ENCODE measurements at regions not wholly inside any gene's neighbourhood (a gene's known extent, or its start where the extent isn't known, plus 50 kb on each side); places are given as distances from the start of the nearest gene placed in this dataset.

GRCh38 chr10:128325788-128326187 is 199.6 kb upstream of the MKI67 start:
- no peak overlapping the region for H3K4me3 ChIP-seq (ENCODE audit: low read depth, low read length)
- H3K27ac ChIP-seq: no peak overlapping the region
- H3K27me3 ChIP-seq (ENCODE audit: control insufficient read depth, insufficient read depth, low read length): no peaks in the 10 kb centered on the region
- no peaks in the 10 kb centered on the region for H3K9me3 ChIP-seq (ENCODE audit: control insufficient read depth, low read length)
- no peak overlapping the region for H3K9ac ChIP-seq
- no peak overlapping the region for H3K4me2 ChIP-seq (ENCODE audit: low read length)
- no peak overlapping the region for H2AFZ ChIP-seq
- no peaks in the 10 kb centered on the region for H3K36me3 ChIP-seq (ENCODE audit: control insufficient read depth, insufficient read depth, low read length)
- no peaks in the 10 kb centered on the region for H3K4me1 ChIP-seq
- no peaks in the 10 kb centered on the region for H3K79me2 ChIP-seq
- TF ChIP-seq CTCF (IDR thresholded peaks at IDR 0.05): no peak

GRCh38 chr10:128326251-128326650 is 200.0 kb upstream of the MKI67 start:
- H3K4me3 ChIP-seq (ENCODE audit: low read depth, low read length): no peak overlapping the region
- H3K27me3 ChIP-seq (ENCODE audit: control insufficient read depth, insufficient read depth, low read length): no peaks in the 10 kb centered on the region
- H3K9me3 ChIP-seq (ENCODE audit: control insufficient read depth, low read length): no peaks in the 10 kb centered on the region
- H3K4me2 ChIP-seq (ENCODE audit: low read length): no peak overlapping the region
- H2AFZ ChIP-seq: no peak overlapping the region
- no peaks in the 10 kb centered on the region for H3K36me3 ChIP-seq (ENCODE audit: control insufficient read depth, insufficient read depth, low read length)
- TF ChIP-seq CTCF (IDR thresholded peaks at IDR 0.05): no peak
- H3K9ac ChIP-seq: no peak overlapping the region
- H3K79me2 ChIP-seq: no peaks in the 10 kb centered on the region
- H3K4me1 ChIP-seq: no peaks in the 10 kb centered on the region
- H3K27ac ChIP-seq: no peak overlapping the region

GRCh38 chr10:128326851-128327250 is 200.6 kb upstream of the MKI67 start:
- H3K4me1 ChIP-seq: no peaks in the 10 kb centered on the region
- H3K9me3 ChIP-seq (ENCODE audit: control insufficient read depth, low read length): no peaks in the 10 kb centered on the region
- no peak overlapping the region for H3K4me2 ChIP-seq (ENCODE audit: low read length)
- no peak for TF ChIP-seq CTCF (IDR thresholded peaks at IDR 0.05)
- H3K27ac ChIP-seq: no peak overlapping the region
- no peaks in the 10 kb centered on the region for H3K36me3 ChIP-seq (ENCODE audit: control insufficient read depth, insufficient read depth, low read length)
- no peak overlapping the region for H3K4me3 ChIP-seq (ENCODE audit: low read depth, low read length)
- H2AFZ ChIP-seq: no peak overlapping the region
- H3K27me3 ChIP-seq (ENCODE audit: control insufficient read depth, insufficient read depth, low read length): no peaks in the 10 kb centered on the region
- no peak overlapping the region for H3K9ac ChIP-seq
- H3K79me2 ChIP-seq: no peaks in the 10 kb centered on the region

- Histone ChIP-seq H3K79me2 (no peaks in the 10 kb centered on the region), H3K27ac (no peak overlapping the region), H2AFZ (no peak overlapping the region), H3K9me3 (ENCODE audit: control insufficient read depth, low read length) (no peaks in the 10 kb centered on the region), H3K36me3 (ENCODE audit: control insufficient read depth, insufficient read depth, low read length) (no peaks in the 10 kb centered on the region), H3K4me3 (ENCODE audit: low read depth, low read length) (no peak overlapping the region), H3K9ac (no peak overlapping the region), H3K4me1 (no peaks in the 10 kb centered on the region), H3K4me2 (ENCODE audit: low read length) (no peak overlapping the region), H3K27me3 (ENCODE audit: control insufficient read depth, insufficient read depth, low read length) (no peaks in the 10 kb centered on the region)
- no peak for TF ChIP-seq CTCF (IDR thresholded peaks at IDR 0.05)
Measured at GRCh38 chr10:128336401-128336800, 210.2 kb upstream of the MKI67 start.

- Histone ChIP-seq H3K27ac (no peak overlapping the region), H3K79me2 (no peaks in the 10 kb centered on the region), H3K9me3 (ENCODE audit: control insufficient read depth, low read length) (no peaks in the 10 kb centered on the region), H3K4me3 (ENCODE audit: low read depth, low read length) (no peak overlapping the region), H3K9ac (no peak overlapping the region), H3K36me3 (ENCODE audit: control insufficient read depth, insufficient read depth, low read length) (no peaks in the 10 kb centered on the region), H3K4me2 (ENCODE audit: low read length) (no peak overlapping the region), H3K27me3 (ENCODE audit: control insufficient read depth, insufficient read depth, low read length) (no peaks in the 10 kb centered on the region), H2AFZ (no peak overlapping the region), H3K4me1 (no peaks in the 10 kb centered on the region)
- TF ChIP-seq CTCF (IDR thresholded peaks at IDR 0.05): no peak
Measured at GRCh38 chr10:128337860-128338378, 211.7 kb upstream of the MKI67 start.

Measured in parathyroid adenoma (tissue), 2 donors.